ENCODE measurements at regions not wholly inside any gene's neighbourhood (a gene's known extent, or its start where the extent isn't known, plus 50 kb on each side); places are given as distances from the start of the nearest gene placed in this dataset.

DNA sequence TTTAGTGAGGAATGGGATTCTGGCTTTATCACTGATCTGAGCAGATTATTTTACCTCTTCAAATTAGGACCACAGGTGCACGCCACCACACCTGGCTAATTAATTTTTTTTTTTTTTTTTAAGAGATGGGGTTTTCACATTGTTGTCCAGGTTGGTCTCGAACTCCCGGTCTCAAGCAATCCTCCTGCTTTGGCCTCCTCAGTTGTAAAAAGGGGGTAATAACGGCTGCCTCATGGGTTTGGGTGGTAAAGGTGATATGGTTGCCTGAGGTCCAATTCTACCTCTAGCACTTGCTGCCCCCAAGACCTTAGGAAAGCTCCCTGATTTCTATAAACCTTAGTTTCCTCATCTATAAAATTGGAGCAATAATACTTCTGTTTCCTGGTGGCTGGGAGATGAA is 130.7 kb upstream of the HS3ST2 start:
- 86 to 94% methylated on average over 4 of the region's 4 CpGs for WGBS, 2 donors
- TF ChIP-seq POLR2A (IDR thresholded peaks at IDR 0.05) (no peak), POLR2AphosphoS5 (IDR thresholded peaks at IDR 0.05) (no peak), EP300 (IDR thresholded peaks at IDR 0.05) (no peak)
- TF ChIP-seq, protein P1, sequence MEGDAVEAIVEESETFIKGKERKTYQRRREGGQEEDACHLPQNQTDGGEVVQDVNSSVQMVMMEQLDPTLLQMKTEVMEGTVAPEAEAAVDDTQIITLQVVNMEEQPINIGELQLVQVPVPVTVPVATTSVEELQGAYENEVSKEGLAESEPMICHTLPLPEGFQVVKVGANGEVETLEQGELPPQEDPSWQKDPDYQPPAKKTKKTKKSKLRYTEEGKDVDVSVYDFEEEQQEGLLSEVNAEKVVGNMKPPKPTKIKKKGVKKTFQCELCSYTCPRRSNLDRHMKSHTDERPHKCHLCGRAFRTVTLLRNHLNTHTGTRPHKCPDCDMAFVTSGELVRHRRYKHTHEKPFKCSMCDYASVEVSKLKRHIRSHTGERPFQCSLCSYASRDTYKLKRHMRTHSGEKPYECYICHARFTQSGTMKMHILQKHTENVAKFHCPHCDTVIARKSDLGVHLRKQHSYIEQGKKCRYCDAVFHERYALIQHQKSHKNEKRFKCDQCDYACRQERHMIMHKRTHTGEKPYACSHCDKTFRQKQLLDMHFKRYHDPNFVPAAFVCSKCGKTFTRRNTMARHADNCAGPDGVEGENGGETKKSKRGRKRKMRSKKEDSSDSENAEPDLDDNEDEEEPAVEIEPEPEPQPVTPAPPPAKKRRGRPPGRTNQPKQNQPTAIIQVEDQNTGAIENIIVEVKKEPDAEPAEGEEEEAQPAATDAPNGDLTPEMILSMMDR (IDR thresholded peaks at IDR 0.05), result no peak
- peak; percentile 28 for DNase-seq
- no peak overlapping the region for H3K4me3 ChIP-seq
- no peaks in the 10 kb centered on the region for H3K36me3 ChIP-seq
- peaks cover 0 to 38% (median 15%) of the 10 kb centered on the region in 4 donors for H3K4me1 ChIP-seq
- intact Hi-C loops (cut with DNase I), result no loop called here
- H3K27ac ChIP-seq, result peak overlapping the region in 3 of 4 donors; percentile 63 to 76 (median 74)
- H3K27me3 ChIP-seq, result no peaks in the 10 kb centered on the region
- peaks cover 0 to 3% (median 0%) of the 10 kb centered on the region in 4 donors for H3K9me3 ChIP-seq

DNA sequence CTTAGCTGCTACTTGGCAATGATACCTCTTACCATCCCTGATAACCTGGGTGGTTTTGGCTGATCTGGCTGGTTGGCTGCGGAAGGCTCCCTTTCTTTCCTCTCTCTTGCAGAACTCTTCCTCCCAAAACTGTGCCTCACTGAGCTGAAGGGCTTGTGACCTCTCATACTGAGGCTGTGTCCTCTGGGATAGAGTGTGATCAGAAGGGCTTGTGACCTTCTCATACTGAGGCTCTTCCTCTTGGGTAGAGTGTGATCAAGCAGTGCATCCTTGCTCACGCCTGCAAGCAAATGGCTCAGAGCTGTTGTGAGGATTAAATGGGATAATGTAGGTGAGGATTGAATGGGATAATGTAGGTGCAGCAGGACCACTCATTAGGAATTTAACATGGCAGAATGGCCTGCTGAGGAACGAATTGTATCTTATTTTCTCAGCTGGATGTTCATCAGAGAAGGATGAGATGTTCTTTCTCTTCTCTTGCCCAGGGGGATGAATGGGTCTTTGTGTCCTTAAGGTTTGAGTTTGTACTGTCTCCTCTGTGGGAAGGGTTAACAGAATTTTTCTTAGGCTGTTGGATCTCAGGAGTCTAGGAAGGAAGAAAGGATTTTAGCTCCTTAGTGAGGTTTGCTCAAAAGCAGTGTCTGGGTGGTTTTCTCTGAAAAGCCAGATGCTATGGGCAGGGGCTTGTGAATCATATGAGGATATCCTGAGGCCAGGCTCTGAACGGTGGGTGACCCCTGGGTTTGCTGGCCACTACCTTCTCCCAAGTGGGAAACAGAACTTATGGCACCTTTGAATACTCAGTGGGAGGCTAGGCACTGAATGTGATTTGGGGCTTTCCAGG is 130.0 kb upstream of the HS3ST2 start:
- H3K36me3 ChIP-seq, result no peaks in the 10 kb centered on the region
- peaks cover 0 to 38% (median 15%) of the 10 kb centered on the region in 4 donors for H3K4me1 ChIP-seq
- 80 to 81% methylated on average over 4 of the region's 4 CpGs for WGBS, 2 donors
- no peak overlapping the region for H3K4me3 ChIP-seq
- DNase-seq, result no peak
- H3K9me3 ChIP-seq, result peaks cover 0 to 3% (median 0%) of the 10 kb centered on the region in 4 donors
- intact Hi-C loops (cut with DNase I), result no loop called here
- TF ChIP-seq, protein P1 (IDR thresholded peaks at IDR 0.05), result no peak
- TF ChIP-seq POLR2A (IDR thresholded peaks at IDR 0.05) (no peak), POLR2AphosphoS5 (IDR thresholded peaks at IDR 0.05) (no peak), EP300 (IDR thresholded peaks at IDR 0.05) (no peak)
- peak overlapping the region; percentile 51 to 76 (median 68) for H3K27ac ChIP-seq
- H3K27me3 ChIP-seq, result no peaks in the 10 kb centered on the region

DNA sequence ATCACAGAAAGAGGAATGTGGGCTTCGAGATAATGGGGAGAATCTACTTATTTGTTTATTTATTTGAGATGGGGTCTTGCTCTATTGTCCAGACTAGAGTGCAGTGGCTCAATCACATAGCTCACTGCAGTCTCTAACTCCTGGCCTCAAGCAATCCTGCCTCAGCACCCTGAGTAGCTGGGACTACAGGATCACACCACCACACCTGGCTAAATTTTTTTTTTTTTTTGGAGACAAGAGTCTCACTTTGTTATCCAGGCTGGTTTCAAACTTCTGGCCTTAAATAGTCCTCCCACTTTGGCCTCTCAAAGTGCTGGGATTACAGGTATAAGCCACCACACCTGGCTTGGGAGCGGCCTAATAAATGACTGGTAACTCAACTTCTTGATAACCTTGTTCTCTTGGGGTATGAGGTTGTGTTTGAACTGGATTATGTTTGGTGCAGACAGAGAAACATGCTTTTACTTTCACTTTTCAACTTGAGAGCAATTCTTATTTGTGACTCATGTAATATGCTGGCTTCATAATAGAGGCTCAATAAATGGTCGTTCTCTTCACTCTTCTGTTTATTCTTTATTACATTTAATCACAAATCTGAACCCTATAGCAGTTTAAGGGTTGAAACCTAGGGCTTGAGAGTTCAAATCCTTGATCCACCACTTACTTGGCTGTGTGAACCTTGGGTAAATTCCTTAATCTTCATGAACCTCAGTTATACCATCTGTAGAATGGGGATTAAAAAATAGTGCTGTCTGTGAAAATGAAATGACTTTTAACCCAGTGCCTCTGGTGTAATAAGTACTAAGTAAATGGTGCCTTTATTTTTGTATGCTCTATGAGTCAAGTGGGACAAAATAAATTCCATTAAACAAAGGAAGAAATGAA is 129.1 kb upstream of the HS3ST2 start:
- Histone ChIP-seq H3K9me3 (peaks cover 0 to 3% (median 0%) of the 10 kb centered on the region in 4 donors), H3K4me3 (no peak overlapping the region), H3K36me3 (no peaks in the 10 kb centered on the region), H3K27me3 (no peaks in the 10 kb centered on the region), H3K27ac (peak overlapping the region; percentile 51 to 76 (median 68)), H3K4me1 (peaks cover 0 to 38% (median 15%) of the 10 kb centered on the region in 4 donors)
- no peak for DNase-seq
- WGBS, 2 donors, result 48 to 74% methylated on average over 3 of the region's 3 CpGs
- TF ChIP-seq, protein P1 (IDR thresholded peaks at IDR 0.05), result no peak
- TF ChIP-seq POLR2AphosphoS5 (IDR thresholded peaks at IDR 0.05) (no peak), EP300 (IDR thresholded peaks at IDR 0.05) (peak in 1 of 4 donors; percentile 8), POLR2A (IDR thresholded peaks at IDR 0.05) (no peak)
- intact Hi-C loops (cut with DNase I), result no loop called here

DNA sequence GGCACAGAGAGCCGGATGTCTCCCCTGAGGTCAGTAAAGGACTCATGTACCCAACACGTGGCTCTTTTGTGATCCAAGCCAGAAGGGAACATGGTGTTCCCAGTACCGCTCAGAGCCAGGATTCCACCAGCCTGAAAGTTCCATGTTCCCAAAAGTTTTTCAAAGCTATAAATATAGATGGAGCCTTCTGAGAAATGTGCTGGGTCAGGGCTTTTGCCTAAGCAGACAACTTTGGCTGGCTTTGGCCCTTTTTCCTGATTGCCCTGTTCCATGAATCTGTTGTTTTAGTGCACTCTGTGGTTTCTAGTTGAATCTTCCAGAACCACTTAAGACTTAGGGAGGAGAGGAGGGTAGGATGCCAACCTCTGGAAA is 128.5 kb upstream of the HS3ST2 start:
- peaks cover 0 to 3% (median 0%) of the 10 kb centered on the region in 4 donors for H3K9me3 ChIP-seq
- TF ChIP-seq POLR2A (IDR thresholded peaks at IDR 0.05) (no peak), POLR2AphosphoS5 (IDR thresholded peaks at IDR 0.05) (peak; percentile 89 to 97 (median 94)), EP300 (IDR thresholded peaks at IDR 0.05) (peak; percentile 93 to 100 (median 99))
- TF ChIP-seq, protein P1 (IDR thresholded peaks at IDR 0.05), result no peak
- peak overlapping the region; percentile 51 to 76 (median 68) for H3K27ac ChIP-seq
- DNase-seq, result peak; percentile 95
- H3K4me1 ChIP-seq, result peaks cover 0 to 38% (median 15%) of the 10 kb centered on the region in 4 donors
- 75 to 80% methylated on average over 3 of the region's 3 CpGs for WGBS, 2 donors
- intact Hi-C loops (cut with DNase I), result no loop called here
- H3K36me3 ChIP-seq, result no peaks in the 10 kb centered on the region
- H3K4me3 ChIP-seq, result no peak overlapping the region
- H3K27me3 ChIP-seq, result no peaks in the 10 kb centered on the region

Measured in sigmoid colon (tissue), 6 donors.